DND-41 (cell line): ENCODE measurements at regions not wholly inside any gene's neighbourhood (a gene's known extent, or its start where the extent isn't known, plus 50 kb on each side); places are given as distances from the start of the nearest gene placed in this dataset.

Source experiments
- ATAC-seq: fragments of 200-7000 bp; cut with Tn5 transposase; 3 replicates; pipeline ENCODE4 v1.9.1; 2021; ENCODE audit warnings: low read depth; ENCODE audit not compliant: insufficient read depth
- DNase-seq: peaks from one replicate; pipeline ENCODE4 v3.0.0-alpha.2; 2020
- H2AFZ ChIP-seq: 2 replicates; pipeline ENCODE4 v1.6.0; 2012; ENCODE audit warnings: low read depth, low read length
- H3K27ac ChIP-seq: 2 replicates; pipeline ENCODE4 v1.5.1; 2012; ENCODE audit warnings: low read length, inconsistent platforms
- H3K27me3 ChIP-seq: fragments of 200-600 bp; sonication (generic); 2 replicates; pipeline ENCODE4 v1.6.0; 2012; ENCODE audit warnings: low read length, mild to moderate bottlenecking, inconsistent platforms; ENCODE audit not compliant: insufficient read depth, poor library complexity
- H3K36me3 ChIP-seq: 2 replicates; pipeline ENCODE4 v1.5.1; 2012; ENCODE audit warnings: low read length, inconsistent platforms; ENCODE audit not compliant: insufficient read depth
- H3K4me1 ChIP-seq: 2 replicates; pipeline ENCODE4 v1.5.1; 2012; ENCODE audit warnings: mild to moderate bottlenecking, low read length; ENCODE audit not compliant: insufficient read depth
- H3K4me2 ChIP-seq: 2 replicates; pipeline ENCODE4 v1.6.0; 2012; ENCODE audit warnings: mild to moderate bottlenecking, moderate library complexity, low read length, inconsistent platforms; ENCODE audit not compliant: insufficient read depth
- H3K4me3 ChIP-seq, 2 experiments: fragments of 200-600 bp in 1 of 2; shearing (Covaris generic) in 1 of 2; 2 replicates each; pipeline ENCODE4 v1.5.1; 2012 to 2016; ENCODE audit warnings: inconsistent platforms in 2 of 2, low read length in 2 of 2, mild to moderate bottlenecking in 2 of 2, low read depth in 1 of 2, moderate library complexity in 1 of 2
- H3K79me2 ChIP-seq: 2 replicates; pipeline ENCODE4 v1.6.0; 2012; ENCODE audit warnings: low read length, inconsistent platforms; ENCODE audit not compliant: insufficient read depth
- H3K9ac ChIP-seq: 2 replicates; pipeline ENCODE4 v1.6.0; 2012; ENCODE audit warnings: low read depth, mild to moderate bottlenecking, inconsistent platforms, low read length, moderate library complexity
- H3K9me3 ChIP-seq: 2 replicates; pipeline ENCODE4 v1.5.1; 2012; ENCODE audit warnings: low read length, moderate library complexity, mild to moderate bottlenecking, inconsistent platforms; ENCODE audit not compliant: insufficient read depth, severe bottlenecking
- H4K20me1 ChIP-seq: 2 replicates; pipeline ENCODE4 v1.6.0; 2012; ENCODE audit warnings: low read length; ENCODE audit not compliant: insufficient read depth
- EZH2 ChIP-seq: IDR thresholded peaks from 3 replicates; pipeline ENCODE4 v1.6.1; 2012; ENCODE audit warnings: borderline replicate concordance, low read depth, mild to moderate bottlenecking, moderate library complexity, low read length, inconsistent platforms; ENCODE audit not compliant: severe bottlenecking
- TF ChIP-seq, protein P1 (sequence below): IDR thresholded peaks from 2 replicates; pipeline ENCODE4 v1.5.1; 2012; ENCODE audit warnings: borderline replicate concordance, low read length, moderate library complexity, mild to moderate bottlenecking; ENCODE audit not compliant: poor library complexity, severe bottlenecking; ENCODE audit errors: extremely low read depth

DNA sequence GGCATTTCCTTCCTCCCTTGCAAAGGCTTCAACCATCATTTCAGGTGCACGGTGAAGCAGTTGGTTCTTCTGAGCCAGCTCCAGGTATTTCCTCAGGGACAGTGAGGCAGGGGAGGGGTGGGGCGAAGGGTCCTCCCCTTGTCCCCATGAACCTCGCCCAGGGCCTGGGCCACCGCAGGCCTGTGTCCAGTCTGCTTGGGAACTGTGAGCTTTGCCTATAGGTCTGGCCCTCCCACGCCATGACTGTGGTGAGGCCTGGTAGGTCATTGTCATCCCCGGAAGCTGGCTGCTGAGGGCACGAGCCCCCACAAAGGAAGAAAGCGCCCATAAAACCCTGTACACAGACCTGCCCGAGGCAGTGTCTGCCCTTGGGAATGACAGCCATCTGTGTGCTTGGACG is 134.3 kb downstream of the ACKR3 start:
- DNase-seq (no peak), ATAC-seq (no peak)
- no peak overlapping the region for H3K4me2 ChIP-seq
- no peak overlapping the region for H3K9ac ChIP-seq
- H3K27me3 ChIP-seq: no peaks in the 10 kb centered on the region
- H3K4me3 ChIP-seq: no peak overlapping the region
- no peaks in the 10 kb centered on the region for H3K79me2 ChIP-seq
- no peak overlapping the region for H3K27ac ChIP-seq
- H2AFZ ChIP-seq: no peak overlapping the region
- TF ChIP-seq, protein P1, sequence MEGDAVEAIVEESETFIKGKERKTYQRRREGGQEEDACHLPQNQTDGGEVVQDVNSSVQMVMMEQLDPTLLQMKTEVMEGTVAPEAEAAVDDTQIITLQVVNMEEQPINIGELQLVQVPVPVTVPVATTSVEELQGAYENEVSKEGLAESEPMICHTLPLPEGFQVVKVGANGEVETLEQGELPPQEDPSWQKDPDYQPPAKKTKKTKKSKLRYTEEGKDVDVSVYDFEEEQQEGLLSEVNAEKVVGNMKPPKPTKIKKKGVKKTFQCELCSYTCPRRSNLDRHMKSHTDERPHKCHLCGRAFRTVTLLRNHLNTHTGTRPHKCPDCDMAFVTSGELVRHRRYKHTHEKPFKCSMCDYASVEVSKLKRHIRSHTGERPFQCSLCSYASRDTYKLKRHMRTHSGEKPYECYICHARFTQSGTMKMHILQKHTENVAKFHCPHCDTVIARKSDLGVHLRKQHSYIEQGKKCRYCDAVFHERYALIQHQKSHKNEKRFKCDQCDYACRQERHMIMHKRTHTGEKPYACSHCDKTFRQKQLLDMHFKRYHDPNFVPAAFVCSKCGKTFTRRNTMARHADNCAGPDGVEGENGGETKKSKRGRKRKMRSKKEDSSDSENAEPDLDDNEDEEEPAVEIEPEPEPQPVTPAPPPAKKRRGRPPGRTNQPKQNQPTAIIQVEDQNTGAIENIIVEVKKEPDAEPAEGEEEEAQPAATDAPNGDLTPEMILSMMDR: no peak
- no peak for TF ChIP-seq EZH2
- no peaks in the 10 kb centered on the region for H4K20me1 ChIP-seq
- H3K36me3 ChIP-seq: no peaks in the 10 kb centered on the region
- H3K9me3 ChIP-seq: no peaks in the 10 kb centered on the region
- no peaks in the 10 kb centered on the region for H3K4me1 ChIP-seq

DNA sequence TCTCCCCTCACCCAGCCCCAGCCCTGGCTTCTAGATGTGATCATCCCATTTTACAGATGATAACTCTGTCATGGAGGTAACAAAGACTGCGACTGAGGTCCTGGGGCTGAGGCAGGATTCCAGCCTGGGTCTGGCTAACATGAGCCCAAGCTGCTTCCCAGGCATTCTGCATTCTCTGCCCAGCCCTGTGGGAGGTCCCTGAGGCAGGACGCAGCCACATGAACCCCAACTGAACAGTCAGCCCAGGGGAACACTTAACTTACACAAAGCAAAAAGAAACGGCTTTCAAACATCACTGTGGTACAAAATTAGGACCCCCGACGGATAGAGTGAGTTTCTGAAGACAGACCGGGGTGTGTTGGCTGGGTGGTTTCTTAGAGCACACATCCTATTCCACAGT is 135.3 kb downstream of the ACKR3 start:
- Histone ChIP-seq H2AFZ (no peak overlapping the region), H3K4me3 (no peak overlapping the region), H3K27me3 (no peaks in the 10 kb centered on the region), H3K4me1 (no peaks in the 10 kb centered on the region), H3K79me2 (no peaks in the 10 kb centered on the region), H3K9ac (no peak overlapping the region), H3K4me2 (no peak overlapping the region), H3K36me3 (no peaks in the 10 kb centered on the region), H3K27ac (no peak overlapping the region), H3K9me3 (no peaks in the 10 kb centered on the region), H4K20me1 (no peaks in the 10 kb centered on the region)
- no peak for DNase-seq
- no peak for ATAC-seq
- no peak for TF ChIP-seq EZH2
- TF ChIP-seq, protein P1: no peak

DNA sequence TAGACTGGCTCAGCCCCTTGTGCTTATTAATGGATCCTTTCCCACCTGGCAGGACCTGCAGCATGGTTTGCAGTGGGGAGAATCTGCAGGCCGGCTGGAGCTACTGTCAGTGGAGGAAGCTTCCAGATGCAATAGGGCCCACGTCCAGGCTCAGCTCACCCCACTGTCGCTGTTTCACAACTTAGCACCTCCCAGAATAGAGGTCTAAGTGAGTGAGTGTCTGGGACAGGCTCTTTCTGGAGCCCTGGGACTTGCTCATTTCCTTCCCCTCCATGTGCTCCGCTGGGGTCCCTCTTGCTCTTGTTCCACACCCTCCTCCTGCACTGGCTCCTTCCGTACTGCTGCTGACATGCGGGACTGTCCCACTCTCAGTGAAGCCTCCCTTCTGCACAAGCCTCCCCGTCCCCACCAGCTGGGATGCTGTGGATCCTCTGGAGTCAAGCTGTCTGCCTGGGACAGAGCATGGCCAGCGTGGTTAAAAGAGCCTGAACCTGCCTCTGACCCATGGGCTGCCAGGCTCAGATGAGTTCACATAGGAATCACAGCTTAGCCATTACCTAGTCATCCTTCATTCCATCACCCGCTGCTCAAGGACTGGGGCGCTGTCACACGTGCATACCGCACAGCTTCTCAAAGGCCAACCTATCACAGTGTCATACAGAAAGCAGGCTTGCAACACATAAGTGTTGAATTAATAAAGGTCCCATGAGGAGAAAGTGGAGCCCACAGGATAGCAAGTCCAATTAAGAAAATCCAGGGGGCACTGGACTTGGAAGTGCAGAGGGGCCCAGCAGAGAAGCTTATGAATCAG is 135.9 kb downstream of the ACKR3 start:
- no peak overlapping the region for H2AFZ ChIP-seq
- no peaks in the 10 kb centered on the region for H3K27me3 ChIP-seq
- no peak overlapping the region for H3K9ac ChIP-seq
- no peaks in the 10 kb centered on the region for H4K20me1 ChIP-seq
- no peak overlapping the region for H3K4me3 ChIP-seq
- H3K4me1 ChIP-seq: no peaks in the 10 kb centered on the region
- no peaks in the 10 kb centered on the region for H3K9me3 ChIP-seq
- no peaks in the 10 kb centered on the region for H3K79me2 ChIP-seq
- H3K27ac ChIP-seq: no peak overlapping the region
- TF ChIP-seq EZH2: no peak
- TF ChIP-seq, protein P1: no peak
- ATAC-seq: no peak
- no peaks in the 10 kb centered on the region for H3K36me3 ChIP-seq
- H3K4me2 ChIP-seq: no peak overlapping the region
- no peak for DNase-seq
